Esophagus muscularis mucosa (tissue), 4 donors: ENCODE measurements at regions not wholly inside any gene's neighbourhood (a gene's known extent, or its start where the extent isn't known, plus 50 kb on each side); places are given as distances from the start of the nearest gene placed in this dataset.

Experiments
- DNase-seq: peaks from one replicate; pipeline ENCODE4 v3.0.0-alpha.2; 2017; ENCODE audit errors: extremely low spot score
- H3K27ac ChIP-seq, 4 donors: fragments of 200-600 bp; sonication (generic); replicated peaks in 1 of 4; 1 replicate in 3 of 4; 2 replicates in 1 of 4; pipeline ENCODE4 v1.5.1; 2016 to 2019; ENCODE audit warnings: mild to moderate bottlenecking in 1 of 4
- H3K27me3 ChIP-seq, 4 donors: fragments of 200-600 bp; sonication (generic); one replicate each; pipeline versions ENCODE4 v1.5.1 to v1.6.0; 2016 to 2019
- H3K36me3 ChIP-seq, 4 donors: fragments of 200-600 bp; sonication (generic); one replicate each; pipeline ENCODE4 v1.5.1; 2016 to 2019
- H3K4me1 ChIP-seq, 4 donors: fragments of 200-600 bp; sonication (generic); one replicate each; pipeline ENCODE4 v1.5.1; 2016 to 2019
- H3K4me3 ChIP-seq, 4 donors: fragments of 200-600 bp; sonication (generic); 1 replicate in 2 of 4; 2 replicates in 2 of 4; pipeline ENCODE4 v1.5.1; 2016 to 2019; ENCODE audit warnings: mild to moderate bottlenecking in 4 of 4, moderate library complexity in 1 of 4
- H3K9me3 ChIP-seq, 4 donors: fragments of 200-600 bp; sonication (generic); 1 replicate in 3 of 4; 2 replicates in 1 of 4; pipeline ENCODE4 v1.5.1; 2016 to 2019
- EP300 ChIP-seq: sonication (generic); formaldehyde crosslinking; IDR thresholded peaks from one replicate; pipeline ENCODE4 v1.6.1; 2017; ENCODE audit warnings: antibody characterized with exemption
- POLR2A ChIP-seq: fragments of 450-650 bp; IDR thresholded peaks from one replicate; pipeline ENCODE4 v1.6.1; 2017; ENCODE audit warnings: antibody characterized with exemption, moderate library complexity, mild to moderate bottlenecking, low read depth
- POLR2AphosphoS5 ChIP-seq, 2 donors: sonication (generic); formaldehyde crosslinking; IDR thresholded peaks; one replicate each; pipeline ENCODE4 v1.6.1; 2017; ENCODE audit warnings: antibody characterized with exemption in 2 of 2
- WGBS: methylation state at CpG from one replicate; pipeline ENCODE4 v1.1.5; 2018; 5-methylcytosine and 5-hydroxymethylcytosine counted together
- intact Hi-C: fragments of 100-400 bp; cut with DNase I; formaldehyde crosslinking; loops from one replicate; pipeline ENCODE4 v1.15.1; 2023
- TF ChIP-seq, protein P1 (sequence below), 3 experiments: fragments of 200-600 bp in 2 of 3; fragments of 450-650 bp in 1 of 3; sonication (generic) in 2 of 3; IDR thresholded peaks; one replicate each; pipeline ENCODE4 v1.5.1; 2017 to 2019; ENCODE audit warnings: antibody characterized with exemption in 3 of 3, mild to moderate bottlenecking in 2 of 3, moderate library complexity in 1 of 3

DNA sequence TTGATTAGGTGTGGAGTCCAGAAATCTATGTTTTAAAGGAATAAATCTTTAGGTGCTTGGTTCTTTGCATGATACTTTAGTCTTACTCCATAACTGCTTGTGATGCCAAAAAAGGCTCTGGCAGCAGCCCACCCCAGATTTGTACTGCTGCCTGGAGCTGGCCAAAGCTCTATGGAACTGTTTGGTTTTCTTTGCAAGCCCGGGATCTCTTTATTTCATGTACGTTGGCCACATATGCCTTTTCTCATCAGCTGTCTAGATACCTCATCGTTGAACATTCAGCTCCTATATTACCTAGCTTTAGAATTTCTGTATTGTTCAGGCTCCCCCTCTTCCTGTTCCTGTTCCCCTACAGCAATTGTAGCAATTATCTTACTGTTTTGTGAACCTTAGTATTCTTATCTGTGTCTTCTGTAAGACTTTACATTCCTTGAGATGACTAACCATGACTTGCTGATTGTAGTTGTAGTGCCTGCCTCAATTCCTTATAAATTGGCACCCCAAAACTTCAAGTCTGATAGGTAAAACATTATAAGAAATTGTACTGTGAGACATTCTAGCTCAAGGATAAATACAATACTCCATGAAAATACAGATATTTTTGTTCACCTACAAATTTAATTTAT is 199.4 kb upstream of the GPRIN3 start:
- H3K36me3 ChIP-seq = no peaks in the 10 kb centered on the region
- intact Hi-C loops = no loop called here
- WGBS = 41% methylated on average over 3 of the region's 3 CpGs
- H3K27me3 ChIP-seq = no peaks in the 10 kb centered on the region
- H3K4me3 ChIP-seq = no peak overlapping the region
- no peaks in the 10 kb centered on the region for H3K4me1 ChIP-seq
- no peak overlapping the region for H3K27ac ChIP-seq
- no peak for TF ChIP-seq EP300
- no peak for TF ChIP-seq POLR2A
- TF ChIP-seq POLR2AphosphoS5 (IDR thresholded peaks at IDR 0.05) = no peak
- TF ChIP-seq, protein P1, sequence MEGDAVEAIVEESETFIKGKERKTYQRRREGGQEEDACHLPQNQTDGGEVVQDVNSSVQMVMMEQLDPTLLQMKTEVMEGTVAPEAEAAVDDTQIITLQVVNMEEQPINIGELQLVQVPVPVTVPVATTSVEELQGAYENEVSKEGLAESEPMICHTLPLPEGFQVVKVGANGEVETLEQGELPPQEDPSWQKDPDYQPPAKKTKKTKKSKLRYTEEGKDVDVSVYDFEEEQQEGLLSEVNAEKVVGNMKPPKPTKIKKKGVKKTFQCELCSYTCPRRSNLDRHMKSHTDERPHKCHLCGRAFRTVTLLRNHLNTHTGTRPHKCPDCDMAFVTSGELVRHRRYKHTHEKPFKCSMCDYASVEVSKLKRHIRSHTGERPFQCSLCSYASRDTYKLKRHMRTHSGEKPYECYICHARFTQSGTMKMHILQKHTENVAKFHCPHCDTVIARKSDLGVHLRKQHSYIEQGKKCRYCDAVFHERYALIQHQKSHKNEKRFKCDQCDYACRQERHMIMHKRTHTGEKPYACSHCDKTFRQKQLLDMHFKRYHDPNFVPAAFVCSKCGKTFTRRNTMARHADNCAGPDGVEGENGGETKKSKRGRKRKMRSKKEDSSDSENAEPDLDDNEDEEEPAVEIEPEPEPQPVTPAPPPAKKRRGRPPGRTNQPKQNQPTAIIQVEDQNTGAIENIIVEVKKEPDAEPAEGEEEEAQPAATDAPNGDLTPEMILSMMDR (IDR thresholded peaks at IDR 0.05) = no peak
- DNase-seq = no peak
- H3K9me3 ChIP-seq = no peaks in the 10 kb centered on the region

DNA sequence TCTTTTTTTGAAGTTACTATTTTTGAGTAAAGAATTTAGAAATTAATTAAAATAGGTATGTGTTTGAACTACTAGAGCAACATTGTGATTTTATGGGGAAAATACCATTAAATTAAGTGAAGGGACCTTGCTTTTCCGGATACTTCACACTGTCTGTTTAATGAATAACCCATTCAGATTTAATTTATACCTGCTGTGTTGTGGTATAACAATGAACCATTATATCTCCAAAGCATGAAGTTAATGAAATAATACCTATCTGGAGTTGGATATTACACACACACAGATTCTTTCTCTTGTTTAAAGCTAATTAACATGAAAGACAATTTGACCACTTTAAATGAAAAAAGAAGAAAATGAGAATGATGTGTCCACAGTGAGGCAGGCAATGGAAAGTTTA is 195.0 kb upstream of the GPRIN3 start:
- Histone ChIP-seq H3K9me3 (no peaks in the 10 kb centered on the region), H3K27ac (no peak overlapping the region), H3K4me3 (no peak overlapping the region), H3K27me3 (no peaks in the 10 kb centered on the region), H3K36me3 (no peaks in the 10 kb centered on the region), H3K4me1 (no peaks in the 10 kb centered on the region)
- TF ChIP-seq EP300 = no peak
- TF ChIP-seq, protein P1 (IDR thresholded peaks at IDR 0.05) = no peak
- TF ChIP-seq POLR2A = no peak
- TF ChIP-seq POLR2AphosphoS5 (IDR thresholded peaks at IDR 0.05) = no peak
- intact Hi-C loops = no loop called here
- 88% methylated on average over 1 of the region's 1 CpG for WGBS
- no peak for DNase-seq

DNA sequence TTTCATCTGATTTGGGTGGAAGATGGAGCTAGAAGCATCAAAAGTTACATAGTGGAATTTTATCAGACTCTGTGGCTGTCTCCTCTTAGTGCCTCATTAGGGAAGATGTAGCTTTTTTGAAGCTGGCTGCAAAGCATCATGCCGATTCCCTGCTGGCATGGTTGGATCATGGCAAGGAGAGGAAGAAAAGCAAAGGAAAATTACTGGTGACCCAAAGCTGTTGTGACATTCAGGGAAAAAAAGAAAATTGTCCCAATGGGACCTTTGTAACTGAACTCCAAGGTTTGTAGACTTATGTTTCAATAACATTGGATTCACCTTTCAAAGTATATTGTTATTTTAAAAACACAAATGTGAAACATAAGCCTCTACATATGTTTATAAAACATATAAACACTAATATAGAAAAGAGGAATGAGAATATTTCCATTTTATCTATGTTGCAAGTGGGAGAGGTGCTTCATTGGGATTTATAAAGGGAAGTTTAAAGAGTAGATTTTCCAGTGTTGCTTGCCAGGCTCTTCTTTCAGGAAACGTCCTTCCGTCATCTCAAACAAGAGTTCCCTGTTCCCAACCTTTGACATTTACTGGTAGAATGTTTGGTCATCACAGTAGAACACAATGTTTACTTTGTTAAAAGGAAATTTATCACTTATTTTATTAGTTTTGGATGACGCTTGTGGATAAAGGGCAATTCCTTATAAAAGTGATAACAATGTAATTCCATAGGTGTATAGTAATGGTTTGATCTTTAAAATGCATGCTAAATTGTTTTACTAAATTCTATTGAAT is 190.1 kb upstream of the GPRIN3 start:
- no peak overlapping the region for H3K4me3 ChIP-seq
- no peak overlapping the region for H3K27ac ChIP-seq
- no peaks in the 10 kb centered on the region for H3K9me3 ChIP-seq
- 63% methylated on average over 4 of the region's 4 CpGs for WGBS
- H3K36me3 ChIP-seq = no peaks in the 10 kb centered on the region
- TF ChIP-seq POLR2A (no peak), POLR2AphosphoS5 (IDR thresholded peaks at IDR 0.05) (no peak), EP300 (no peak)
- TF ChIP-seq, protein P1 (IDR thresholded peaks at IDR 0.05) = no peak
- no peaks in the 10 kb centered on the region for H3K4me1 ChIP-seq
- DNase-seq = no peak
- intact Hi-C loops = no loop called here
- no peaks in the 10 kb centered on the region for H3K27me3 ChIP-seq

DNA sequence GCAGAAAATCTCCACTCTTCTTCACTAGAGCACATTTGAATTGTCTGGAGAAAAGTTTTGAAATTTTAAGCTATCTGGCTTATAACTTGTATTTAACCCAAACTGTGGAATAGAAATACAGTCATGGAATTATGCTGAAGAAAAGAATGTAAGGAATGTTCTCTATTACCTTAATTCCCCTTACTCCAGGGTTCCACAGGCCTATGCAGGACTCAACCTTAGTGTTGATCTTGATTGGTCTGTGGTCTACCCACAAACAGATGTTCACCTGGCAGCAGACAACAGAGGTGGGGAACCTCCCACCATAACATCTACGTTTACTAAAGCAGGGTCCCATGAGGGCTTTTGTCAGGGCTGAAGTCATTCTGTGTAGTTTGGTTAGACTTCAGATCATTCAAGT is 189.3 kb upstream of the GPRIN3 start:
- 43% methylated on average over 1 of the region's 1 CpG for WGBS
- no peaks in the 10 kb centered on the region for H3K4me1 ChIP-seq
- no peak for DNase-seq

More for the DNA sequence above, 189.3 kb upstream of the GPRIN3 start:
- TF ChIP-seq POLR2A = no peak
- TF ChIP-seq EP300 = no peak
- TF ChIP-seq, protein P1 (IDR thresholded peaks at IDR 0.05) = no peak
- no peaks in the 10 kb centered on the region for H3K36me3 ChIP-seq
- no peaks in the 10 kb centered on the region for H3K27me3 ChIP-seq
- no peak overlapping the region for H3K4me3 ChIP-seq
- intact Hi-C loops = no loop called here
- H3K9me3 ChIP-seq = no peaks in the 10 kb centered on the region
- no peak overlapping the region for H3K27ac ChIP-seq
